ENCODE measurements at regions not wholly inside any gene's neighbourhood (a gene's known extent, or its start where the extent isn't known, plus 50 kb on each side); places are given as distances from the start of the nearest gene placed in this dataset.

DNA sequence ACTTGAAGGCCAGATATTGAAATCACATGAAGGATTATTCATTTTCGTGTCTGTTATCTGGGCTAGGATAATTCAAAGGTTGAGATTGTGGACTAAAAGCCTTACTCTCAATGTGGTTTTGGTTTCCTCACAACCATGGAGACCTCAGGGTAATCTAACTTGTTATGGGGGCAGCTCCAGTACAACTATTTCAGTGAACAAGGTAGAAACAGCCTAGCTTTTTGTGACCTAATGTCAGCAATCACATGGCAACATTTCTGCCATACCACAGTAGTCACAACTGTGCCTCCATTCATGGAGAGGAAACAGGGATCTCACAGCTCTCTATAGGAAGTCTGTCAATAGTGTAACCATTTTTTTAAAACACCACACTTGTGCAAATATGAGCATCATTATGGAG is 62.4 kb upstream of the RARB start:
- TF ChIP-seq, protein P1, sequence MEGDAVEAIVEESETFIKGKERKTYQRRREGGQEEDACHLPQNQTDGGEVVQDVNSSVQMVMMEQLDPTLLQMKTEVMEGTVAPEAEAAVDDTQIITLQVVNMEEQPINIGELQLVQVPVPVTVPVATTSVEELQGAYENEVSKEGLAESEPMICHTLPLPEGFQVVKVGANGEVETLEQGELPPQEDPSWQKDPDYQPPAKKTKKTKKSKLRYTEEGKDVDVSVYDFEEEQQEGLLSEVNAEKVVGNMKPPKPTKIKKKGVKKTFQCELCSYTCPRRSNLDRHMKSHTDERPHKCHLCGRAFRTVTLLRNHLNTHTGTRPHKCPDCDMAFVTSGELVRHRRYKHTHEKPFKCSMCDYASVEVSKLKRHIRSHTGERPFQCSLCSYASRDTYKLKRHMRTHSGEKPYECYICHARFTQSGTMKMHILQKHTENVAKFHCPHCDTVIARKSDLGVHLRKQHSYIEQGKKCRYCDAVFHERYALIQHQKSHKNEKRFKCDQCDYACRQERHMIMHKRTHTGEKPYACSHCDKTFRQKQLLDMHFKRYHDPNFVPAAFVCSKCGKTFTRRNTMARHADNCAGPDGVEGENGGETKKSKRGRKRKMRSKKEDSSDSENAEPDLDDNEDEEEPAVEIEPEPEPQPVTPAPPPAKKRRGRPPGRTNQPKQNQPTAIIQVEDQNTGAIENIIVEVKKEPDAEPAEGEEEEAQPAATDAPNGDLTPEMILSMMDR (IDR thresholded peaks at IDR 0.05; ENCODE audit: low read length): no peak
- TF ChIP-seq EZH2 (optimal IDR thresholded peaks at IDR 0.05; ENCODE audit: low read depth, low read length): no peak
- TF ChIP-seq EZH2phosphoT487 (IDR thresholded peaks at IDR 0.05; ENCODE audit: low read length): no peak
